ENCODE measurements at regions not wholly inside any gene's neighbourhood (a gene's known extent, or its start where the extent isn't known, plus 50 kb on each side); places are given as distances from the start of the nearest gene placed in this dataset.

DNA sequence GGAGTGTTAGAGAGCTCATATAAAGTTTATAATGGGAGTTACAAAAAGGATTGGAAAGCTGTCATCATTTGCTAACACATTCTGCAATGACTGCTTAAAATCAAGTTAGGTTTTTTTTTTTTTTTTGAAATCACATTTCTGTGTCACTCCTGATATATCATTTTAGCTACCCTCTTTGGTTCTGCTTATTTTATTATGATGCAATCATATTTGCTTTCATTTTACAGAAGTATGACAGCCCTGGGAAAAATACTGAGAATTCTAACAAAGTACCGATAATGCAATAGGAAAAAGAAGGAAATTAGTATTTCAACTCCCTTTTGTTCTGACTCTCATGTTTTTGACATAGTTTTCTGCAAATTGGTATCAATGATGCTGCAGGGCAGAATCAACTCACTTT is 71.6 kb upstream of the MDGA2 start:
- no peak for FAIRE-seq

DNA sequence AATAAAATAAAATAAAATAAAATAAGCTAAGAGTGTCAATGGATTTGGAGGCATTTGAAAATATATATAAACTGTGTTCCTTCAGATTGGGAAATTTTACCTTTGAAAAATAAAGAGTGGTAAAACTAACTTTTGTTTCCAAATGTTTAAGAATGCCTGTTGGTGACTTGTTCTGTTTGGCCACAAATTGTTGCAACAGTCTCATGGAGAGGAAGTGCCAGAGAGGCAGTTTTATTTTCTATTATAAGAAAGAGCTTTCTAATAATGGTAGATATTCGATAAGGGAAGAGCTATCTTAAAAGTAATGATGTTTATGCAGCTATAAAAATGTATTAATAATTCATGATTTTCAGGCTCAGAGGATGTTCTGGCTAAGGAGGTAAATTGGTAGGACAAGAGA is 68.8 kb upstream of the MDGA2 start:
- no peak for FAIRE-seq

DNA sequence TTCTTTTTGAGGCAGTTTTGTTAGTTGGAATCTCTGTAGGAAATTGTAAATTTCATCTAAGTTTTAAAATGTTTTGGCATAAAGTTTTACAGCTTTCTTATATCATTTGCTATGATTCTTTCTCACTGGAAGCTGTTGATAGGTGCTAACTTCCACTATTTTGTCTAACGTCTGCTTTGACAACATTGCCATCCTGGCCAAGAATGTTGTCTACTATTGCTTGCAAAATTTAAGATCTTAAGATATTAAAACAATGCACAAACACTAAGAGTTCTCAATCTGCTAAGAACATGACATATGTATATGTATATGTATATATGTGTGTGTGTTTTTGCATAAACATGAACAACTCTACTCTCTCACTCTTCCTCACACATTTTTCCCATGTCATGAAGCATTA is 64.1 kb upstream of the MDGA2 start:
- FAIRE-seq, result no peak

DNA sequence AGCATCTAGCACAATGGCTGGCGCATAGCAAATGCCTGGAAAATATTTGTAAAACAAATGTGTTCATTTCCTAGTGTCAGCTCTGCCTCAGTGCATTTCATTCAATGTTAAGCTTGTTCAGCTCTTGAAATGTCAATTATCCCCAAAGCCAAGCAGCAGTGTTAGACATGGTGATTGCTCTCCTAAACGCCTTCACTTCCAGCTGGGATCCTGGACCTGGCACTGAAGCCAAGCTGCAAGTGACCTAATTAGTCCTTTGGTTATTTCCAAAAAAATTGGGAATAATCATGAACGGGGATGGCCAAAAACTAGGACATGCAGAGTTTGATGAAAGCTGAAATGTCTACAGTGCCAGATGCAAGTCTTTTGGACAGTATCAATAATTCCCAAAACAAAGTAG is 54.9 kb upstream of the MDGA2 start:
- no peak for FAIRE-seq

All from islet of Langerhans (tissue), 1 donor.